Osteoblast (primary cell): ENCODE measurements at regions not wholly inside any gene's neighbourhood (a gene's known extent, or its start where the extent isn't known, plus 50 kb on each side); places are given as distances from the start of the nearest gene placed in this dataset.

Experiments used
- DNase-seq: peaks from one replicate; pipeline ENCODE4 v3.0.0; 2011; ENCODE audit warnings: low spot score, mixed read lengths; ENCODE audit not compliant: insufficient read length; ENCODE audit errors: missing footprints
- H2AFZ ChIP-seq: 2 replicates; pipeline ENCODE4 v1.6.0; 2011; ENCODE audit warnings: mild to moderate bottlenecking, low read length
- H3K27ac ChIP-seq: 2 replicates; pipeline ENCODE4 v1.5.1; 2011; ENCODE audit warnings: mild to moderate bottlenecking, low read depth, low read length, moderate library complexity
- H3K27me3 ChIP-seq: 2 replicates; pipeline ENCODE4 v1.6.0; 2012; ENCODE audit warnings: mild to moderate bottlenecking, control low read depth, inconsistent platforms, low read length, moderate library complexity; ENCODE audit not compliant: insufficient read depth
- H3K36me3 ChIP-seq: 2 replicates; pipeline ENCODE4 v1.5.1; 2011; ENCODE audit warnings: mild to moderate bottlenecking, low read length, control low read depth, moderate library complexity; ENCODE audit not compliant: insufficient read depth
- H3K4me1 ChIP-seq: 2 replicates; pipeline ENCODE4 v1.5.1; 2011; ENCODE audit warnings: mild to moderate bottlenecking, low read length, control low read depth, moderate library complexity; ENCODE audit not compliant: insufficient read depth
- H3K4me2 ChIP-seq: 2 replicates; pipeline ENCODE4 v1.6.0; 2011; ENCODE audit warnings: mild to moderate bottlenecking, low read length; ENCODE audit not compliant: insufficient read depth
- H3K4me3 ChIP-seq: fragments of 200-600 bp; sonication (generic); 3 replicates; pipeline ENCODE4 v1.5.1; 2012; ENCODE audit warnings: mild to moderate bottlenecking, low read length, inconsistent platforms; ENCODE audit not compliant: insufficient read depth
- H3K79me2 ChIP-seq: 2 replicates; pipeline ENCODE4 v1.6.0; 2012; ENCODE audit warnings: mild to moderate bottlenecking, low read length, control low read depth, inconsistent platforms; ENCODE audit not compliant: insufficient read depth
- H3K9me3 ChIP-seq: 2 replicates; pipeline ENCODE4 v1.5.1; 2011; ENCODE audit warnings: low read depth, low read length, control low read depth
- H4K20me1 ChIP-seq: 2 replicates; pipeline ENCODE4 v1.6.0; 2012; ENCODE audit warnings: mild to moderate bottlenecking, low read length, control low read depth; ENCODE audit not compliant: insufficient read depth
- CTCF ChIP-seq: IDR thresholded peaks from 2 replicates; pipeline ENCODE4 v1.5.1; 2011; ENCODE audit warnings: mild to moderate bottlenecking, low read depth, low read length, moderate library complexity; ENCODE audit errors: extremely low read depth

DNA sequence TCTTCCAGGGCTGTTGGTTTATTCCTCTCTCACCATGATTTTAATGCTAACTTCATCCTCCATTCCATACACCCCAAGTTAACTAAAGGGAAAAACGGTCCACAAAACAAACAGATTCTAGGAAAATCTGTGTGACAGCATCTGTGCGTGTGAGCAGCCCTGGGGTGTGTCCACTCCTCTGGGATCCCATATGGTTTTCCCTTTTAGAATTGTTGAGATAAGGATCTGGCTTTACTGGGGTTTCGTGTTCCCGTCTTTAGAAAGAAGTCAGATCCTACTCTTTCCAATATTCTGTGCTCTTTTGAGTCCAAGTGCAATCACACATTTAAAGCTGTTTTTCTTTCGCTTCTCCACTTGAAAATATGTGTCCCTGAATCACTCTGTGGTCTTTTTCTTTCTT lies 257.1 kb downstream of the KLF6 start:
- peak; percentile 75 for DNase-seq
- peak overlapping the region; percentile 50 for H3K4me2 ChIP-seq
- H4K20me1 ChIP-seq = no peaks in the 10 kb centered on the region
- no peaks in the 10 kb centered on the region for H3K27me3 ChIP-seq
- TF ChIP-seq CTCF = no peak
- H3K79me2 ChIP-seq = no peaks in the 10 kb centered on the region
- H3K4me1 ChIP-seq = peaks cover 35% of the 10 kb centered on the region
- H3K36me3 ChIP-seq = no peaks in the 10 kb centered on the region
- peak overlapping the region; percentile 93 for H3K27ac ChIP-seq
- H2AFZ ChIP-seq = no peak overlapping the region
- no peaks in the 10 kb centered on the region for H3K9me3 ChIP-seq
- H3K4me3 ChIP-seq = no peak overlapping the region

DNA sequence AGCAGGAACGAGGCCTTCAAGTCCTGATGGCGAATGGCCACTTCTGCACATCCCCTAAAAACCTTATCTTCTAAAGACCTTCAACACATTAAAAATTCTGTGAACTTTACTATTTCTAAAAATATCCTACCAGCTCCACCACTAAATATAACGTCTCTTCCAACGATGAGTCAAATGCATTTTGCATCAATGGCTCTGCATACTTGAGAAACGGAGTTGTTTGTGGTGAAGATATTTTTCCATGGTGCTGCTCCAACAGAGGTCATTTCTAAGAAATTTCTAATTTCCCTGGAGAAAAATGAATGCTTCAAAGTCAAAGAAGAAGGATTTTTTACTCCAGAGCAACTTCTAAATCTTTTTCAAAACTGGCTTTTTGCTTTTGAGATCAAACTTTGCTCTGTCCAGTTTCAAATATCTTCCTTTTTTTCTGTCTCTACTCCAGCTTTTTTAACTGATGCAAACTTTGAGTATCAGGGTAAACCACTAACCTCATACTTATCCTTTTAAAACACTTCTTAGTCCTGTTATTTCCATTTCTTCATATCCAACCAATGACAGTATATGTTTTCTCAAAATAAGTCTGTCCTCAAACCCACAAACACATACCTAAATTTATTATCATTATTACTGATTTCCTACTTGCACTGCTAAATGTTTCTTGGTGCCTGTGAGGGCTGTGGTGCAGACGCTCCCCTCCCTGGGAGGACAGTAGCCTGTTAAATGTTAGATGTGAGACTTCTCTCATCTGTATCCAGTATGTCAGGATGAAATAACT lies 258.1 kb downstream of the KLF6 start:
- Histone ChIP-seq H4K20me1 (no peaks in the 10 kb centered on the region), H3K9me3 (no peaks in the 10 kb centered on the region), H3K4me3 (no peak overlapping the region), H3K36me3 (no peaks in the 10 kb centered on the region), H3K4me2 (peak overlapping the region; percentile 50), H3K4me1 (peaks cover 31% of the 10 kb centered on the region), H2AFZ (no peak overlapping the region), H3K79me2 (no peaks in the 10 kb centered on the region), H3K27me3 (no peaks in the 10 kb centered on the region), H3K27ac (peak overlapping the region; percentile 93)
- TF ChIP-seq CTCF = no peak
- peak; percentile 75 for DNase-seq

- no peaks in the 10 kb centered on the region for H3K79me2 ChIP-seq
- no peak overlapping the region for H2AFZ ChIP-seq
- peak overlapping the region; percentile 93 for H3K27ac ChIP-seq
- H4K20me1 ChIP-seq = no peaks in the 10 kb centered on the region
- no peaks in the 10 kb centered on the region for H3K36me3 ChIP-seq
- peak overlapping the region; percentile 25 for H3K4me2 ChIP-seq
- TF ChIP-seq CTCF = no peak
- H3K4me1 ChIP-seq = peaks cover 31% of the 10 kb centered on the region
- no peaks in the 10 kb centered on the region for H3K9me3 ChIP-seq
- peak; percentile 94 for DNase-seq
- H3K27me3 ChIP-seq = no peaks in the 10 kb centered on the region
- H3K4me3 ChIP-seq = no peak overlapping the region
Measured at GRCh38 chr10:3525832-3526449, 259.1 kb downstream of the KLF6 start.

DNA sequence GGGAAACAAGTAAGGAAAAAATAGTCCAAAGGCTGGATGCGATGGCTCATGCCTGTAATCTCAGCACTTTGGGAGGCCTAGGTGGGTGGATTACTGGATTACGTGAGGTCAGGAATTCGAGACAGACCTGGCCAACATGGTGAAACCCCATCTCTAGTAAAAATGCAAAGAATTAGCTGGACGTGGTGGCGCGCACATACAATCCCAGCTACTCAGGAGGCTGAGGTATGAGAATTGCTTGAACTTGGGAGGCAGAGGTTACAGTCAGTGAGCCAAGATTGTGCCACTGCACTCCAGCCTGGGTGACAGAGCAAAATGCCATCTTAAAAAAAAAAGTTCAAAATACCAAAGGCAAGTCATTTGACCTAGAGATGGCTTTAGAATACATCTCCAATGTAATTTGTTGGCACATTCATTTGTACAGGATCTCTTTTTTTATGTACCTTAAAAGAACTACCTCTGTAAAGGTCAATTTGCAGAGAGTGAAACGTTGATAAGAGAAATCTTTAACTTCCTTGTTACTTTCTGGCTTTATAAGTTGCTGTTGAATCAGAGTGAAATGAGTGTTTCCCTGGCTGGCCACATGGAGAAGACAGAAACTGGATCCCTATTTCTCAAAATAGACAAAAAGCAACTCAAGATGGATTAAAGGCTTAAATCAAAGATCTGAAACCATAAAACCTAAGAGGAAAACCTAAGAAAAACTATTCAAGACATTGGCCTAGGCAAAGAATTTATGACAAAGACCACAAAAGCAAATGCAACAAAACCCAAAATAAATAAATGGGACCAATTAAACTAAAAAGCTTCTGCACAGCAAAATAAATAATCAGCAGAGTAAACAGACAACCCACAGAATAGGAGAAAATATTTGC lies 260.7 kb downstream of the KLF6 start:
- H3K27me3 ChIP-seq = no peaks in the 10 kb centered on the region
- H3K36me3 ChIP-seq = no peaks in the 10 kb centered on the region
- H3K27ac ChIP-seq = no peak overlapping the region
- no peaks in the 10 kb centered on the region for H4K20me1 ChIP-seq
- no peaks in the 10 kb centered on the region for H3K79me2 ChIP-seq
- H3K9me3 ChIP-seq = no peaks in the 10 kb centered on the region
- H3K4me3 ChIP-seq = no peak overlapping the region
- H3K4me1 ChIP-seq = peaks cover 31% of the 10 kb centered on the region
- H2AFZ ChIP-seq = no peak overlapping the region
- no peak for DNase-seq
- peak; percentile 11 for TF ChIP-seq CTCF
- H3K4me2 ChIP-seq = no peak overlapping the region
